Liver (tissue), 8 donors: ENCODE measurements at regions not wholly inside any gene's neighbourhood (a gene's known extent, or its start where the extent isn't known, plus 50 kb on each side); places are given as distances from the start of the nearest gene placed in this dataset.

Experiments used
- DNase-seq: peaks from one replicate; pipeline ENCODE4 v3.0.0-alpha.2; 2017; ENCODE audit warnings: low spot score
- H3K27ac ChIP-seq, 2 donors: one replicate each; pipeline ENCODE4 v1.7.0; 2013; ENCODE audit warnings: inconsistent platforms in 2 of 2, low read length in 2 of 2, control low read depth in 1 of 2, low read depth in 1 of 2, mild to moderate bottlenecking in 1 of 2
- H3K27me3 ChIP-seq, 4 donors: one replicate each; pipeline versions ENCODE4 v1.6.1 to v1.7.0; 2013; ENCODE audit warnings: low read length in 3 of 4, inconsistent platforms in 1 of 4, mild to moderate bottlenecking in 1 of 4, moderate library complexity in 1 of 4; ENCODE audit not compliant: control insufficient read depth in 4 of 4, insufficient read depth in 4 of 4
- H3K36me3 ChIP-seq, 4 donors: one replicate each; pipeline versions ENCODE4 v1.6.1 to v1.7.0; 2013; ENCODE audit warnings: low read length in 3 of 4, mild to moderate bottlenecking in 3 of 4, low read depth in 1 of 4, moderate library complexity in 1 of 4; ENCODE audit not compliant: control insufficient read depth in 4 of 4, insufficient read depth in 3 of 4
- H3K4me1 ChIP-seq, 4 donors: one replicate each; pipeline versions ENCODE4 v1.6.1 to v1.7.0; 2013; ENCODE audit warnings: low read length in 3 of 4, mild to moderate bottlenecking in 3 of 4, moderate library complexity in 1 of 4; ENCODE audit not compliant: control insufficient read depth in 4 of 4, insufficient read depth in 4 of 4
- H3K4me3 ChIP-seq, 3 donors: one replicate each; pipeline versions ENCODE4 v1.6.1 to v1.7.0; 2013; ENCODE audit warnings: low read length in 3 of 3, control low read depth in 1 of 3, low read depth in 1 of 3, mild to moderate bottlenecking in 1 of 3
- H3K9ac ChIP-seq, 2 donors: one replicate each; pipeline ENCODE4 v1.7.0; 2013; ENCODE audit warnings: low read length in 2 of 2, mild to moderate bottlenecking in 2 of 2, moderate library complexity in 2 of 2, control low read depth in 1 of 2, low read depth in 1 of 2
- H3K9me3 ChIP-seq, 4 donors: one replicate each; pipeline versions ENCODE4 v1.6.1 to v1.7.0; 2013; ENCODE audit warnings: low read length in 3 of 4; ENCODE audit not compliant: control insufficient read depth in 4 of 4
- ATF3 ChIP-seq: IDR thresholded peaks from 2 replicates; pipeline ENCODE4 v1.6.1; 2016; ENCODE audit warnings: antibody characterized with exemption
- CTCF ChIP-seq: fragments of 150-350 bp; IDR thresholded peaks from 2 replicates; pipeline ENCODE4 v1.5.1; 2017; ENCODE audit warnings: improper control_type of control experiment, low read depth, low read length; ENCODE audit not compliant: missing input control
- EGR1 ChIP-seq, 2 donors: IDR thresholded peaks; 2 replicates each; pipeline ENCODE4 v1.6.1; 2016 to 2018; ENCODE audit warnings: antibody characterized with exemption in 2 of 2, low read depth in 2 of 2
- FOXA1 ChIP-seq: IDR thresholded peaks from 2 replicates; pipeline ENCODE4 v1.6.1; 2016; ENCODE audit warnings: antibody characterized with exemption
- FOXA2 ChIP-seq: IDR thresholded peaks from 2 replicates; pipeline ENCODE4 v1.6.1; 2016; ENCODE audit warnings: antibody characterized with exemption
- GABPA ChIP-seq, 2 donors: IDR thresholded peaks in 1 of 2; conservative IDR thresholded peaks in 1 of 2; 2 replicates each; pipeline ENCODE4 v1.6.1; 2016; ENCODE audit warnings: antibody characterized with exemption in 2 of 2, mild to moderate bottlenecking in 1 of 2, moderate library complexity in 1 of 2
- HNF4A ChIP-seq, 2 donors: conservative IDR thresholded peaks; 2 replicates each; pipeline ENCODE4 v1.6.1; 2016; ENCODE audit warnings: antibody characterized with exemption in 2 of 2, mild to moderate bottlenecking in 2 of 2
- HNF4G ChIP-seq: IDR thresholded peaks from 2 replicates; pipeline ENCODE4 v1.6.1; 2016; ENCODE audit warnings: antibody characterized with exemption
- JUND ChIP-seq, 2 donors: IDR thresholded peaks; 2 replicates each; pipeline ENCODE4 v1.6.1; 2016; ENCODE audit warnings: antibody characterized with exemption in 2 of 2
- RAD21 ChIP-seq, 2 donors: IDR thresholded peaks; 2 replicates each; pipeline ENCODE4 v1.6.1; 2016; ENCODE audit warnings: antibody characterized with exemption in 2 of 2, mild to moderate bottlenecking in 2 of 2
- RXRA ChIP-seq, 2 donors: IDR thresholded peaks; 2 replicates each; pipeline ENCODE4 v1.6.1; 2017 to 2018; ENCODE audit warnings: antibody characterized with exemption in 2 of 2, mild to moderate bottlenecking in 1 of 2
- SP1 ChIP-seq: IDR thresholded peaks from 2 replicates; pipeline ENCODE4 v1.6.1; 2018; ENCODE audit warnings: antibody characterized with exemption, mild to moderate bottlenecking
- YY1 ChIP-seq: IDR thresholded peaks from 2 replicates; pipeline ENCODE4 v1.6.1; 2016; ENCODE audit warnings: antibody characterized with exemption, mild to moderate bottlenecking
- ZBTB33 ChIP-seq: IDR thresholded peaks from 2 replicates; pipeline ENCODE4 v1.6.1; 2016; ENCODE audit warnings: antibody characterized with exemption
- WGBS: extraction: QIAGEN DNeasy Blood & Tissue Kit; methylation state at CpG from one replicate; pipeline ENCODE4 v1.1.7; 2013; 5-methylcytosine and 5-hydroxymethylcytosine counted together
- TF ChIP-seq, protein P1 (sequence below): IDR thresholded peaks from 2 replicates; pipeline ENCODE4 v1.6.1; 2016; ENCODE audit warnings: antibody characterized with exemption
- donor health status: healthy.
- donor health status: healthy.
- donor health status: healthy.
- donor health status: healthy.
- donor health status: healthy.

GRCh38 chr4:18248611-18249010, 227.1 kb upstream of the LCORL start:
- H3K4me3 ChIP-seq, result no peak overlapping the region
- 79% methylated on average over 2 of the region's 2 CpGs for WGBS
- H3K27me3 ChIP-seq, result no peaks in the 10 kb centered on the region
- H3K27ac ChIP-seq, result no peak overlapping the region
- H3K9ac ChIP-seq, result no peak overlapping the region
- no peak for DNase-seq
- H3K4me1 ChIP-seq, result no peaks in the 10 kb centered on the region
- no peaks in the 10 kb centered on the region for H3K9me3 ChIP-seq
- no peaks in the 10 kb centered on the region for H3K36me3 ChIP-seq
- TF ChIP-seq FOXA1 (no peak), HNF4G (no peak), HNF4A (conservative IDR thresholded peaks at IDR 0.05) (no peak), GABPA (IDR thresholded peaks at IDR 0.05 in 1 of 2, conservative IDR thresholded peaks at IDR 0.05 in 1 of 2) (no peak), ATF3 (no peak), RXRA (IDR thresholded peaks at IDR 0.05) (no peak), SP1 (no peak), FOXA2 (no peak), JUND (IDR thresholded peaks at IDR 0.05) (no peak)

DNA sequence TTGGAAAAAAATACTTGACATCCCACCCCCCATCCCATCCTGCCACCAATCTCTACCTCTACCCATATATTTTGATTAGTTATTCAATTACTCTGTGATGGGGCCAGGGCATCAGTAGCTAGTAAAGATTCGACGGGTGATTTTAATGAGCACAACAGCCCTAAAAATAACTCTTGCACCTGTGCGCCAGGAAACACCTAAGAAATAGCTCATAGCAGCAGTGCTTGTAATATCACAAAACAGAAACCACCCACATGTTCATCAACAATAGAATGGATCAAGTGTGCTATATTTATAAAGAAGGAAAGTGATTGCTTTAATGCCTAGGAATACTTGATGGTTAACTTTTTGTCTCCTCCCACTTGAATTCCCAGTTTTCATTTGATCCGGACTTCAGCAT, 225.6 kb upstream of the LCORL start:
- H3K9me3 ChIP-seq, result no peaks in the 10 kb centered on the region
- TF ChIP-seq ZBTB33, result no peak
- TF ChIP-seq RAD21 (IDR thresholded peaks at IDR 0.05), result no peak
- H3K27me3 ChIP-seq, result no peaks in the 10 kb centered on the region
- no peak overlapping the region for H3K9ac ChIP-seq
- H3K4me1 ChIP-seq, result no peaks in the 10 kb centered on the region
- H3K4me3 ChIP-seq, result no peak overlapping the region
- H3K27ac ChIP-seq, result no peak overlapping the region
- WGBS, result 88% methylated on average over 4 of the region's 4 CpGs
- no peak for DNase-seq
- no peaks in the 10 kb centered on the region for H3K36me3 ChIP-seq

DNA sequence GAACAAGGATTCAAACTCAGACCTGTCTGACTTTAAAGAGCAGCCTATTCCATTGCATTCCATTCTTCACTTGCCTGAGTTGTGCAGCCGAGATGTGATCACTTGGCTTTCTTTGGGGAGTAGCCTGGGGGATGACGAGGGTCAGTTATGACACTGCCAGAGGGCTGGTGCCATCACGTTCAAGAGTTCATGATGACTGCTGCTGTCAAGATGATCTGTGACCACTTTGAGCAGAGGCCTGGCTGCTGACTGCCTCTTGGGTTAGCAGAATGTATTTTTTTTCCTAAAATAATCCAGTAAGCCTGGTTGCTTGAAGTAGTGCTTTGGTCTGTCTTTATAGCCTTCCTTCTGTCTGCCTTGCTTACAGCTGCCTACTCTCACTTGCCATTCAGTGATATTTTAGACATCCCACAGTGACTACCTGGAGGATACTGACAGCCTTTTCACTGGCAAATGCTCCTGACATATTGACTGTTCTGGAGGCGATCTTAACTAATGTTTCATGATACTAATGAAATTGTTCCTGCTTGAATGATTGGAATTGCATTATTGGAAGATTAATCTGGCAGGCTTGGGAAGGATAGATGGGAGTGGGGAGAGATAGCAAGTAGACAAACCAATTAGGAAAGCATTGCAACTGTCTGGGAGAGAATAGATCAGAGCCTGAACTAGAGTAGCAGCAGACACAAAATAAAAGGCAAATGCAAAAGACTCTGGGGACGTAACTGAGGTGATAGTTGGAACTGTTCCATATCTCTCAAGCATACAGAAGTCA, 221.6 kb upstream of the LCORL start:
- TF ChIP-seq FOXA2, result no peak
- H3K9me3 ChIP-seq, result no peaks in the 10 kb centered on the region
- H3K36me3 ChIP-seq, result no peaks in the 10 kb centered on the region
- H3K4me3 ChIP-seq, result no peak overlapping the region
- no peak overlapping the region for H3K9ac ChIP-seq
- H3K4me1 ChIP-seq, result no peaks in the 10 kb centered on the region
- no peak for DNase-seq
- 71% methylated on average over 5 of the region's 5 CpGs for WGBS
- no peak overlapping the region for H3K27ac ChIP-seq
- no peaks in the 10 kb centered on the region for H3K27me3 ChIP-seq

- no peaks in the 10 kb centered on the region for H3K27me3 ChIP-seq
- H3K4me3 ChIP-seq, result no peak overlapping the region
- no peaks in the 10 kb centered on the region for H3K36me3 ChIP-seq
- 37% methylated on average over 1 of the region's 1 CpG for WGBS
- no peaks in the 10 kb centered on the region for H3K9me3 ChIP-seq
- no peak overlapping the region for H3K9ac ChIP-seq
- no peak for DNase-seq
- no peaks in the 10 kb centered on the region for H3K4me1 ChIP-seq
- no peak overlapping the region for H3K27ac ChIP-seq
- no peak for TF ChIP-seq ATF3
- no peak for TF ChIP-seq CTCF
- TF ChIP-seq EGR1 (IDR thresholded peaks at IDR 0.05; ENCODE audit: low read depth in 2 of 2), result no peak
- TF ChIP-seq SP1, result no peak
- no peak for TF ChIP-seq YY1
- TF ChIP-seq HNF4G, result no peak
- TF ChIP-seq, protein P1, sequence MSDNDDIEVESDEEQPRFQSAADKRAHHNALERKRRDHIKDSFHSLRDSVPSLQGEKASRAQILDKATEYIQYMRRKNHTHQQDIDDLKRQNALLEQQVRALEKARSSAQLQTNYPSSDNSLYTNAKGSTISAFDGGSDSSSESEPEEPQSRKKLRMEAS, result no peak
- TF ChIP-seq HNF4A (conservative IDR thresholded peaks at IDR 0.05), result no peak
- no peak for TF ChIP-seq RXRA (IDR thresholded peaks at IDR 0.05)
- TF ChIP-seq GABPA (IDR thresholded peaks at IDR 0.05 in 1 of 2, conservative IDR thresholded peaks at IDR 0.05 in 1 of 2), result no peak
- TF ChIP-seq FOXA2, result no peak
- TF ChIP-seq JUND (IDR thresholded peaks at IDR 0.05), result no peak
Measured at GRCh38 chr4:18241727-18242126, 220.2 kb upstream of the LCORL start.
